ENCODE measurements at regions not wholly inside any gene's neighbourhood (a gene's known extent, or its start where the extent isn't known, plus 50 kb on each side); places are given as distances from the start of the nearest gene placed in this dataset.
"Not testable (repeated sequence)": the region's sequence is repeated elsewhere in the genome, so short reads cannot be mapped to it uniquely, and the experiment has no call there.

- peak in 1 of 2 donors; percentile 45 for DNase-seq (ENCODE audit: low spot score in 2 of 2)
- TF ChIP-seq CTCF (IDR thresholded peaks at IDR 0.05): no peak
Measured at GRCh38 chr12:131279281-131279921, 325.7 kb downstream of the ADGRD1 start.

GRCh38 chr12:131280426-131280825 is 326.7 kb downstream of the ADGRD1 start:
- H3K27ac ChIP-seq: no peak overlapping the region
- H3K27me3 ChIP-seq: no peaks in the 10 kb centered on the region
- intact Hi-C loops (cut with DNase I): no loop called here
- TF ChIP-seq CTCF (IDR thresholded peaks at IDR 0.05): no peak
- peak in 1 of 2 donors; percentile 19 for DNase-seq (ENCODE audit: low spot score in 2 of 2)
- no peaks in the 10 kb centered on the region for H3K9me3 ChIP-seq
- H3K4me3 ChIP-seq: no peak overlapping the region
- H3K36me3 ChIP-seq: no peaks in the 10 kb centered on the region
- H3K4me1 ChIP-seq: no peaks in the 10 kb centered on the region

More at GRCh38 chr12:131279281-131279921, 325.7 kb downstream of the ADGRD1 start:
- no peaks in the 10 kb centered on the region for H3K9me3 ChIP-seq
- intact Hi-C loops (cut with DNase I): no loop called here
- H3K27ac ChIP-seq: no peak overlapping the region
- H3K27me3 ChIP-seq: no peaks in the 10 kb centered on the region
- H3K36me3 ChIP-seq: no peaks in the 10 kb centered on the region
- no peaks in the 10 kb centered on the region for H3K4me1 ChIP-seq
- no peak overlapping the region for H3K4me3 ChIP-seq

GRCh38 chr12:131281016-131281415 is 327.3 kb downstream of the ADGRD1 start:
- H3K4me3 ChIP-seq: no peak overlapping the region
- H3K36me3 ChIP-seq: no peaks in the 10 kb centered on the region
- peak in 1 of 2 donors; percentile 27 for DNase-seq (ENCODE audit: low spot score in 2 of 2)
- H3K4me1 ChIP-seq: no peaks in the 10 kb centered on the region
- no peak for TF ChIP-seq CTCF (IDR thresholded peaks at IDR 0.05)
- H3K27ac ChIP-seq: no peak overlapping the region
- no peaks in the 10 kb centered on the region for H3K9me3 ChIP-seq
- intact Hi-C loops (cut with DNase I): no loop called here
- no peaks in the 10 kb centered on the region for H3K27me3 ChIP-seq

DNA sequence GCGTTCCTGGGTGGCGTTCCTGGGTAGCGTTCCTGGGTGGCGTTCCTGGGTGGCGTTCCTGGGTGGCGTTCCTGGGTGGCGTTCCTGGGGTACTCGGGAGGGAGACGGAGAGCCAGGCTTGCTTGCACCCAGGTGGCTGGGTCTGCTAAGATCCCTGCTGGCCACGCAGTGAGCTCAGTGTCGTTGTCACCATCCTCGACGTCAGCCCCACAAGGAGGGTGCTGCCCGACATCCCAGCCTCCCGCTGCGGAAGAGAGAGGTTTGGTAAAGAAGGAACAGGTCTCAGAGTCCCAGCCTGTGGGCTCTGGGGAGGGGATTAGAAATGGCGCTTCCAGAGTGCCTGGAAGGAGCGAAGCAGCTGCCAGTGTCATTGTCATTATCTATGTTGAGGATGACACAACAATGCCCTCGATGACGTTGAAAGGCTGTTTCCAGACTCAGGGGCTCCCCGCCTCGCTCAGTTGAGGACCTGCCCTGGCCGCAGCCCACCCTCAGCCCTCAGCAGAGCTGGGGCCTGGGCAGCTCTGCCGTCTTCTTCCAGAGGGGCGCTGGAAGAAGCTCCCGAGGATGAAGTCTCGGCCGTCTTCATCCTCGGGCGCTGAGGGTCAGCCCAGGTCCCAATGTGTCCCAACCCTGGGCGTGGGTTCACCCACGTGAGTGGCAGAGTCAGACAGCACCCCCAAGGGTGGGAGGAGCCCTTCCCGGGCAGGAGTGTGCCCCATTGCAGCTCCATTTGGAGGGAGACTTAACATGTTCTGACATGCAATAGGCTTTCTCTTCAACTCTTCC is 328.8 kb downstream of the ADGRD1 start:
- H3K27ac ChIP-seq: no peak overlapping the region
- no peaks in the 10 kb centered on the region for H3K27me3 ChIP-seq
- no peaks in the 10 kb centered on the region for H3K4me1 ChIP-seq
- intact Hi-C loops (cut with DNase I): no loop called here
- H3K4me3 ChIP-seq: no peak overlapping the region
- DNase-seq (ENCODE audit: low spot score in 2 of 2): peak in 1 of 2 donors; percentile 48
- no peaks in the 10 kb centered on the region for H3K9me3 ChIP-seq
- TF ChIP-seq CTCF (IDR thresholded peaks at IDR 0.05): no peak
- H3K36me3 ChIP-seq: no peaks in the 10 kb centered on the region

DNA sequence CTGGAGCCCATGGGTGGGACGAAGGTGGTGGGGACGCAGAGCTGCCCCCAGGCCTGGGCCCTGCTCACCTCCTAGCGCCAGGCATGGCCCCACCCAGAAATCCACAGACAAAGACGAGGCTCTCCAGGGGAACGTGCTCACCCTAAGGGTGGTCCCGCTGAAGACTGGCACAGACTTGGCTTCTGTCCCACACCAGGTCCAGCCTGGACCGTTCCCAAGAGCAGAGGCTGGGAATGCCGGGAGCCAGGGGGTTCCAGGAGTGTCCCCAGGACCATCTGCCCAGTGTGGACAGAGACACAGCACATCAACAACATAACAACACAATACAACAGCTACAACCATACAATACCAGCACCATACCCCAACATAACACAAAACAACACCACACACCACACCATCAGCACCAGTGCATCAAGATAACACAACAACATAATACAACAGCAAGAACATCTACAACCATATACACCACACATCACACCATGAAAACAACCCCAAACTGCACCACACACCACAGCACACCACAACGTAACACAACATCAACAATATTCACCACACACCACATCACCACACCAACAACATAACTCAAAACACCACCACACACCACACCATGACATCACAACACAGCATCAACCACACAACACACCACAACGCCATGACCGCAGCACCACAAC is 329.6 kb downstream of the ADGRD1 start:
- no peaks in the 10 kb centered on the region for H3K27me3 ChIP-seq
- H3K4me3 ChIP-seq: no peak overlapping the region
- DNase-seq (ENCODE audit: low spot score in 2 of 2): no peak
- no peaks in the 10 kb centered on the region for H3K4me1 ChIP-seq
- H3K27ac ChIP-seq: no peak overlapping the region
- intact Hi-C loops (cut with DNase I): no loop called here
- no peaks in the 10 kb centered on the region for H3K9me3 ChIP-seq
- no peaks in the 10 kb centered on the region for H3K36me3 ChIP-seq
- no peak for TF ChIP-seq CTCF (IDR thresholded peaks at IDR 0.05)

GRCh38 chr12:131283862-131284825 is 330.4 kb downstream of the ADGRD1 start:
- H3K4me3 ChIP-seq; intact Hi-C loops (cut with DNase I); H3K36me3 ChIP-seq; H3K9me3 ChIP-seq; H3K27ac ChIP-seq; H3K4me1 ChIP-seq; H3K27me3 ChIP-seq: not testable (repeated sequence)
- DNase-seq (ENCODE audit: low spot score in 2 of 2): peak in 1 of 2 donors; percentile 44

DNA sequence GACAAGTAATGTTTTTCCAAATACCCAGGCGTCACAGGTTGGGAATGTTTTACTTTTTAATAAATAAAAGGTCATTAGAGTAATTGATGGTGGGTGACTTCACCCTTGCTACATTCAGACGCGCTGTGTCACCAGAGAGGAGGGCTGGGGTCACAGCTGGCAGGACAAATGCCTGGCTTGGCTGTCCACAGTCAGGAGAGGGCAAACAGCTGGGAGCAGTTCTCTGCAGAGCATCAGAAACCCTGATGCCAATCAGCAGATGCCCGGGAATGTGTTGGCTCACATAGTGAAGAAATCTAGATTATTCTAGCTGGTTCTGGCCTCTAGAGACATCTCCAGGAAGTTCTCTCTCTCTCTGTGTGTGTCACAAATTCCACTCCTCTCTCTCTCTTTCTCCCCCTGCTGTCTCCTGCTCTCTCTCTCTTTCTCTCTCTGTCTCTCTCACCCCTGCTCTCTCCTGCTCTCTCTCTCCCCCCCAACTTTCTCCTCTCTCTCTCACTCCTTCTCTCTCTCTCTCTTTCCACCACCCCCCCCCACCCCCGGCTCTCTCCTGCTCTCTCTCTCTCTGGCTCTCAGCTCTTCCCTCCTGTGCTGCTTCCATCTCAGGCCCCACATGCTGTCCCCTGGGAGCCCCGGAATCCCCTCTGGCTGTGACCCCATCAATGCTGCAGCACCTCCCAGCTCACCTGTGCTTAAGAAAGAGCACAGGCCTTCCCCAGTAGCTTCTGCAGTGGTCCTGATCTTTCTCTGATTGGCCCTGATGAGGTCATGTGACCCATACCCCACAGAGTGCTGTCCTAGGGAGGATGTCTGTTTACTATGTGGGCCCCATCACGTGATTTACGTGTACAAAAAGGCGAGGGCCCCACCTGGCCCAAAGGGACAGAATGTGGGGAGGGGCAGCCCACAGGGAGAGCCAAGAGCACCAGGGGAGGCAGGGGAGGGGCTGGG is 331.5 kb downstream of the ADGRD1 start:
- H3K9me3 ChIP-seq; H3K4me1 ChIP-seq; intact Hi-C loops (cut with DNase I); H3K36me3 ChIP-seq; H3K4me3 ChIP-seq; H3K27me3 ChIP-seq; H3K27ac ChIP-seq: not testable (repeated sequence)
- peak in 1 of 2 donors; percentile 41 for DNase-seq (ENCODE audit: low spot score in 2 of 2)

Measured in ascending aorta (tissue), 2 donors.